NCI-H2107 treated with DMSO at 0.1 percent for 48 hours (cell line): ENCODE measurements at regions not wholly inside any gene's neighbourhood (a gene's known extent, or its start where the extent isn't known, plus 50 kb on each side); places are given as distances from the start of the nearest gene placed in this dataset.

Experiments used
- DNase-seq: peaks from one replicate; lab custom pipeline; 2025; ENCODE audit not compliant: unreplicated experiment; lab: John Stamatoyannopoulos, UW

GRCh38 chr22:27110665-27111451, 453.5 kb downstream of the MIAT start:
- no peak for DNase-seq

DNA sequence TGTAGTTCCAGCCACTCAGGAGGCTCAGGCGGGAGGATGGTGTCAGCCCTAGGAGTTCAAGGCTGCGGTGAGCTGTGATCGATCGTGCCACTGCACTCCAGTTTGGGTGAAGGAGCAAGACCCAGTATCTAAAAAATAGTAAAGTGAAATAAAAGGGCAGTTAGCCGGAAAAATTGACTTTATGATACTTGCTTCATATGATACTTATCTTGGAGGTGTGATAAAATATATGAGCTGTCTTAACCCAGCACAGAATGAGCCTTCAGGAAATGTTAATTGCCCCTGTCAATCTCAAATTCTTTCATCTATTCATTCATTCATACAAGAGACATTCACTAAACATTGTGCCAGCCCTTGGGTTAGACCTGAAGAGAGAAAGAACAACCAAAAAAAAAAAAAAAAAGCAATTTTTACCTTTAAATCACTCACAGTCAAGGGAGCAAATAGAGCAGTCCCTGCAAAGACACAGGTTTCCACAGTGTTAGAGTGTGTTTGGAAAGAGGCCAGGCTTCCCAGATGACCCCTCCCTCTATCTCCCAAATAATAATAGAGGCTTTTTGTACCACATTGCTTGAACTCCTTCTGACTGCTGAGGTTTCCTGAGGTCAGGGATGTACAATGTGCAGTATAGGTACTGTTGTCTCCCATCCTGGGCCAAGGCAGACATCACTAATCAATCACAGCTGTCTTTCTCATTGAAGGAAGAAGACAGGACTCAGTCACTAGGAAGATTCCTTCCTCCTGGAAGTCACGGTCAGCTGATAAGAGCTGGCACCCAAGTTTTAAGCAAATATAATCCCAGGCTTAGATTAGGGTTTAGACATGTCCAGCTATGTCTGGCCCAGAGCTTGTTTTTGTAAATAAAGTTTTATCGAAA, 454.6 kb downstream of the MIAT start:
- DNase-seq = no peak

GRCh38 chr22:27113211-27113635, 455.8 kb downstream of the MIAT start:
- DNase-seq = no peak

- DNase-seq = no peak
Observed at GRCh38 chr22:27113641-27114040, 456.3 kb downstream of the MIAT start.

DNA sequence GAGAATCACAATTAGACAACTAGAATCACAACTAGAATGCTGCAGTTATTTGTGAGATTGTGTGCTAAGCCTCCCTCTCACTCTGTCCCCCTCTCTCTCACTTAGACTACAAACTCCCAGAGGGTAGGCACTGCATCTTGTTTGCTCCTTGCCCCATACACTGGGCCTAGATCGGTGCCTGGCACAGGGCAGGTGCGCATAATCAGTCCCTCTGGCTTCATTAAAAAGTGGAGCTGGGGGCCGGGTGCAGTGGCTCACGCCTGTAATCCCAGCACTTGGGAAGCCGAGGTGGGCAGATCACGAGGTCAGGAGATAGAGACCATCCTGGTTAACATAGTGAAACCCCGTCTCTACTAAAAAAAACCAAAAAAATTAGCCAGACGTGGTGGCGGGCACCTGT, 456.8 kb downstream of the MIAT start:
- no peak for DNase-seq

DNA sequence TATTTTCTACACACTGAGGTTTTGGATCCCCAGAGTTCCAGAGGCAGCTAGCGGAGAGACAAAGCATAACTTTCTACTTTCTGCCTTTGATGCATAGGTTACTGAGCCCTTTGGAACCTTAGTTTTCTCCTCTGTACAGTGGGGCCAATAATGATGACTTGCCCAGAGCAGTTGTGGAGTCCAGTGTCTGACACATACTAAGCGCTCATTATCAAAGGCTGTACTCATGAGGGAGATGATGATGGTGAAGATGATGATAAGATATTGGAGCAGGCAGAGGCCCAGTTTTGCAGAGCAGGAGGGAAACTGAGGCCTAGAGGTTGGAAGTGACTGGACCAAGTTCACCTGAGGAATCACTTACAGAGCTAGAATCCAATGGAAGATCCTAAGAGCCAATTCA, 458.0 kb downstream of the MIAT start:
- no peak for DNase-seq

GRCh38 chr22:27115816-27116256, 458.4 kb downstream of the MIAT start:
- no peak for DNase-seq

GRCh38 chr22:27116312-27117086, 459.1 kb downstream of the MIAT start:
- no peak for DNase-seq

DNA sequence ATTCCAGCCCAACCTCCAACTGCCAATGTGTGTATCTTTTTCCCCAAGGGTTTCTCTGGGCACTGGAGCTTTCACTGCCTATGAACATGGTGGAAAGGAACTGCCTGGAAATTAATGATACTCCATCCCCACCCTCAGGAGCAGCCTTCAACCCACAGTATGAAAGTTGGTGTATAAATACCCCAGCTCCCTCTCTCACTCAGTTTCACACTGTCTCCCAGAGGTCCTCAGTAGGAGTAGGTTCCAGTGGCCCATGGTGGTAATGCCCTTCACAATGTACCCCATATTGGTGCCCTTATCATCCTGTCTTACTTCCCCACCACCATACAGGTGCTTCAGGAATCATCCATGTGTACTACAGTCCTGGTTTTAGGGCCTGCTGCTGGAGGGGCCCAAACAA, 462.6 kb downstream of the MIAT start:
- no peak for DNase-seq

DNA sequence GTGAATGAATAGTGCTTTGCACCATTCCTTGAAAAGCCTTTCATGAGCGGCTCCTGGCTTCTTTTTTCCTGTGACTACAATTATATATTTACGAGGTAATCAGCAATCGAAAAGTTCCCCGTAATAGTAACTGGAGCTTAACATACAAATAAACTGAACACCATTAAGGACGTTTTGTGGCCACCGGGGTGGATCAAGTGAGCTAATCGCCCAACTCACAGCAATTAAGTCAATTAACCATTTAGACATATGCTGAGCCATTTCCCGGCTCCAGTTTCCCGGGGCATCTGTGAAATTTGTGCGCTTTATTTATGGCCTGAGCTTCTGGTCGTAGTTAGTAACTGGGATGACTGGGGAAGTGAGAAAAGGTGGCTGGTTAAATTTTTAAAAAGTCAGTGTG, 465.2 kb downstream of the MIAT start:
- no peak for DNase-seq

GRCh38 chr22:27123880-27124279, 466.5 kb downstream of the MIAT start:
- no peak for DNase-seq

- DNase-seq = no peak
Observed at GRCh38 chr22:27124351-27124966, 467.1 kb downstream of the MIAT start.

- DNase-seq = no peak
Observed at GRCh38 chr22:27125539-27125938, 468.2 kb downstream of the MIAT start.

- no peak for DNase-seq
Observed at GRCh38 chr22:27127911-27128310, 470.5 kb downstream of the MIAT start.

DNA sequence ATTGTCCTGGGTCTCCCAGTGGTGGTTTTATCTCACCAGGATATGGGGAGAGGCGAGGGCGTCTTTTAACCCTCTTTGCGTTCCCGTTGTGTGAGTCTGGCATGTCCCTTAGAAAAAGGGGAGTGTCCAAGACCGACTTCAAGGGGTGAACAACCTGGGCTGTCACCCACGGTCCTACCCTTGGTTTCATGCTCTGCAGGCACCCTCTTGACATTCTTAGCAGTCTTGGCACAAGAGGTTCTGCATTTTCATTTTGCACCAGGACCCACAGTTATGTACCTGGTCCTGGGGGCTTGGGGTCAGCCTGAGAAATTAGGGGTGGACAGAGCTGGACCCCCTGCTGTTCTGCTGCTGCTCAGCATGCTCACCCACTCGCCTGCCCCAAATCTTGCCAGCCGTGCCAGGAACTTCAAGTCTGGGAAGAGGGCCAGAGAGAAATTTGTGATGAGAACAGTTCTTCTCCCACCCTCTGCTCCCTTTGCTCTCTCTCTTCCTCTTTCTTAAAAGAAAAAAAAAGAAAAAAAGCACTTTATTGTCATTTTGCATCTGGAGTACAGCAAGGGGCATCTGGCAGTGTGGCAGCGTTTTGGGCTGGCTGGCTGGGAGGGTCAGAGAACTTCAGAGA, 471.2 kb downstream of the MIAT start:
- DNase-seq = no peak

- DNase-seq = no peak
Observed at GRCh38 chr22:27129266-27129665, 471.9 kb downstream of the MIAT start.

GRCh38 chr22:27130906-27131305, 473.5 kb downstream of the MIAT start:
- DNase-seq = no peak

- DNase-seq = no peak
Observed at GRCh38 chr22:27131346-27131745, 474.0 kb downstream of the MIAT start.

DNA sequence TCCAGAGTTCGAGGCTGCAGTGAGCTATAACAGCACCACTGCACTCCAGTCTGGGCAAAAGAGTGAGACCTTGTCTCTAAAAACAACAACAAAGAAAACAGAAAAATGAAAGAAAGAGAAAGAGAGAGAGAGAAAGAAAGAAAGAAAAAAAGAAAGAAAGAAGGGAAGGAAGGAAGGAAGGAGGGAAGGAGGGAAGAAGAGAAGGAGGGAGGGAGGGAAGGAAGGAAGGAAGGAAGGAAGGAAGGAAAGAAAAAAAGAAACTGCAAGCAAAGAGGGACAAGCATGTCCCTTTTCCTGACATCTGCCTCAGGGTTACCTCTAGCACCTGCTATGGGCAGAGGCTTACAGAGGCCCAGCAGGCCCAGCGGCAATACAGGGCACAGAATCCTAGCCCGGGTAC, 475.0 kb downstream of the MIAT start:
- DNase-seq = no peak

DNA sequence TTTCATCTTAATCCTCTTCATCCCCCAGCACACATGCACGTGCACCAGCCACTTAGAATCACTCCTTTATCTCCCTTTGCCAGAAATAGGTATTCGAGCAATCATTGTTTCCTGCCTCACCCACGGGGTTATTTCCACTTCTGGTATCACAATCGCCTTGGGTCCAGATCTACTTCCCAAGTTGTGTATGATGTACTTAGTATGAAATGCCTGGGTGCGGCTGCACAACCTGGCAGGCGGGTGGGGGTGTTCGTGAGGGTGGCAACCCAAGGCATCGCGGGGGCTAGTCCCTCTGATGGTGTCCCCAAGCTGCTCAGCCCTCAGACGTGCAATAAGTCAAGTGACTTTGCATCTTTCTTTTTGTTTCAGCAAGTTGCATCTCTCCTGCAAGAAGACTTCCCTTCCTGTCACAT, 475.6 kb downstream of the MIAT start:
- no peak for DNase-seq
